GM23338 (cell line): ENCODE measurements at regions not wholly inside any gene's neighbourhood (a gene's known extent, or its start where the extent isn't known, plus 50 kb on each side); places are given as distances from the start of the nearest gene placed in this dataset.

Experiments used
- CREB1 ChIP-seq: fragments of 250-450 bp; sonication (Bioruptor Pico); IDR thresholded peaks from 2 replicates; pipeline ENCODE4 v1.5.0; 2020; ENCODE audit warnings: low read depth, mild to moderate bottlenecking, moderate library complexity
- EZH2 ChIP-seq: fragments of 200-600 bp; sonication (generic); IDR thresholded peaks from one replicate; pipeline ENCODE4 v1.8.0; 2017; ENCODE audit warnings: antibody characterized with exemption, mild to moderate bottlenecking, low read depth; ENCODE audit not compliant: unreplicated experiment
- EZH2phosphoT487 ChIP-seq: fragments of 200-600 bp; sonication (generic); IDR thresholded peaks from one replicate; pipeline ENCODE4 v1.8.1; 2018; ENCODE audit warnings: antibody characterized with exemption; ENCODE audit not compliant: unreplicated experiment
- TF ChIP-seq, protein P1 (sequence below), 2 experiments: fragments of 200-600 bp in 1 of 2; sonication (generic) in 1 of 2; conservative IDR thresholded peaks; 2 replicates each; pipeline versions ENCODE4 v1.5.1 to v1.6.1; 2016 to 2017; ENCODE audit warnings: antibody characterized with exemption in 2 of 2, low read depth in 2 of 2, mild to moderate bottlenecking in 2 of 2, moderate library complexity in 1 of 2

DNA sequence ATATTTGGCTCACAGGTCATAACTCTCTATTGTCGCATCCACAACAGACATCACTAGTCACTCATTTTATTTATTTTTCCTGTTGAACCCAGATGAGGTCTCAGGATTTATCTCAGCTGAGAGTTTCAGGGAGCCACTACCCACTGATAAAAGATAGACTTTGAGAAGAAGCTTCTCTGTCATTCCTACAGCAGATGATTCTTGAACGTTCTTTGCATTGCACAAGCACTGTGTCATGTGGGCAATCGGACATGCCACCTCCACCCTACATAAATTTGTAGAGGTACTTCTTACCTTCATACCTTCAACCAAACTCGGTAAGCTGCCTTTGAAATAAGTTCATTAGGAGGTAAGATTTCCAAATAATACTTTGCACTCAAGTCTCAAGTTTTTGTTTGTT, 627.9 kb upstream of the TBX3 start:
- TF ChIP-seq, protein P1, sequence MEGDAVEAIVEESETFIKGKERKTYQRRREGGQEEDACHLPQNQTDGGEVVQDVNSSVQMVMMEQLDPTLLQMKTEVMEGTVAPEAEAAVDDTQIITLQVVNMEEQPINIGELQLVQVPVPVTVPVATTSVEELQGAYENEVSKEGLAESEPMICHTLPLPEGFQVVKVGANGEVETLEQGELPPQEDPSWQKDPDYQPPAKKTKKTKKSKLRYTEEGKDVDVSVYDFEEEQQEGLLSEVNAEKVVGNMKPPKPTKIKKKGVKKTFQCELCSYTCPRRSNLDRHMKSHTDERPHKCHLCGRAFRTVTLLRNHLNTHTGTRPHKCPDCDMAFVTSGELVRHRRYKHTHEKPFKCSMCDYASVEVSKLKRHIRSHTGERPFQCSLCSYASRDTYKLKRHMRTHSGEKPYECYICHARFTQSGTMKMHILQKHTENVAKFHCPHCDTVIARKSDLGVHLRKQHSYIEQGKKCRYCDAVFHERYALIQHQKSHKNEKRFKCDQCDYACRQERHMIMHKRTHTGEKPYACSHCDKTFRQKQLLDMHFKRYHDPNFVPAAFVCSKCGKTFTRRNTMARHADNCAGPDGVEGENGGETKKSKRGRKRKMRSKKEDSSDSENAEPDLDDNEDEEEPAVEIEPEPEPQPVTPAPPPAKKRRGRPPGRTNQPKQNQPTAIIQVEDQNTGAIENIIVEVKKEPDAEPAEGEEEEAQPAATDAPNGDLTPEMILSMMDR (conservative IDR thresholded peaks at IDR 0.05; ENCODE audit: low read depth in 2 of 2) = no peak
- TF ChIP-seq EZH2 (no peak), EZH2phosphoT487 (no peak), CREB1 (CRISPR knock-in tag) (no peak)
